RWPE1 (cell line): ENCODE measurements at regions not wholly inside any gene's neighbourhood (a gene's known extent, or its start where the extent isn't known, plus 50 kb on each side); places are given as distances from the start of the nearest gene placed in this dataset.

Experiments used
- CTCF ChIA-PET: fragments of 350-600 bp; sonication (Branson Sonifier 250); formaldehyde crosslinking; extraction: SDS; loops from one replicate; lab custom pipeline; 2021; lab: Yijun Ruan, JAX
- POLR2A ChIA-PET: fragments of 400-600 bp; formaldehyde crosslinking; extraction: SDS; loops from one replicate; lab custom pipeline; 2020; ENCODE audit warnings: antibody characterized with exemption; ENCODE audit not compliant: low non-redundant PET; lab: Yijun Ruan, JAX
- DNase-seq: peaks from one replicate; pipeline ENCODE4 v3.0.0; 2012; ENCODE audit warnings: low spot score
- H3K27ac ChIP-seq: fragments of 450-650 bp; 2 replicates; pipeline ENCODE4 v1.5.1; 2017
- TF ChIP-seq, protein P1 (sequence below): fragments of 450-650 bp; conservative IDR thresholded peaks from 2 replicates; pipeline ENCODE4 v1.5.1; 2017; ENCODE audit warnings: low read depth, mild to moderate bottlenecking

DNA sequence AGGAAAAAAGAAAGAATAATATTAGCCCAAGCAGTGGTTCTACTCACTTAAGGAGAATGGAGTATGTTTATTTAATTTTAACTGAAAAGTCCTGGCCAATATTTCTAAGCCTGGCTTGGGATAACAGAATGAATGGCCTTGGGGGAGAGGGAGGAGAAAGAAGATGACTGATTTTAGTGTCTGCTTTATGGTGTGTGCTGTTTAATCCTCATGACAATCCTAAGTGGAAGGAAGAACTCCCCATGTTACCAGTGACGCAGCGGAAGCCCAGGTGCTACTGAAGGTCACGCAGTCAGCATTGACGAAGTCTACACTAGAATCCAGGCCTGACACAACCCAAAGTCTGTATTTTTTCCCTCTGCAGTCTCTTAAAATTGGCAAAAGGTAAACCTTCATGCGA lies 50.5 kb downstream of the PALM2AKAP2 start:
- TF ChIP-seq, protein P1, sequence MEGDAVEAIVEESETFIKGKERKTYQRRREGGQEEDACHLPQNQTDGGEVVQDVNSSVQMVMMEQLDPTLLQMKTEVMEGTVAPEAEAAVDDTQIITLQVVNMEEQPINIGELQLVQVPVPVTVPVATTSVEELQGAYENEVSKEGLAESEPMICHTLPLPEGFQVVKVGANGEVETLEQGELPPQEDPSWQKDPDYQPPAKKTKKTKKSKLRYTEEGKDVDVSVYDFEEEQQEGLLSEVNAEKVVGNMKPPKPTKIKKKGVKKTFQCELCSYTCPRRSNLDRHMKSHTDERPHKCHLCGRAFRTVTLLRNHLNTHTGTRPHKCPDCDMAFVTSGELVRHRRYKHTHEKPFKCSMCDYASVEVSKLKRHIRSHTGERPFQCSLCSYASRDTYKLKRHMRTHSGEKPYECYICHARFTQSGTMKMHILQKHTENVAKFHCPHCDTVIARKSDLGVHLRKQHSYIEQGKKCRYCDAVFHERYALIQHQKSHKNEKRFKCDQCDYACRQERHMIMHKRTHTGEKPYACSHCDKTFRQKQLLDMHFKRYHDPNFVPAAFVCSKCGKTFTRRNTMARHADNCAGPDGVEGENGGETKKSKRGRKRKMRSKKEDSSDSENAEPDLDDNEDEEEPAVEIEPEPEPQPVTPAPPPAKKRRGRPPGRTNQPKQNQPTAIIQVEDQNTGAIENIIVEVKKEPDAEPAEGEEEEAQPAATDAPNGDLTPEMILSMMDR: no peak
- POLR2A ChIA-PET: no interaction called here
- CTCF ChIA-PET: no interaction called here
- DNase-seq: no peak
- H3K27ac ChIP-seq: no peak overlapping the region

DNA sequence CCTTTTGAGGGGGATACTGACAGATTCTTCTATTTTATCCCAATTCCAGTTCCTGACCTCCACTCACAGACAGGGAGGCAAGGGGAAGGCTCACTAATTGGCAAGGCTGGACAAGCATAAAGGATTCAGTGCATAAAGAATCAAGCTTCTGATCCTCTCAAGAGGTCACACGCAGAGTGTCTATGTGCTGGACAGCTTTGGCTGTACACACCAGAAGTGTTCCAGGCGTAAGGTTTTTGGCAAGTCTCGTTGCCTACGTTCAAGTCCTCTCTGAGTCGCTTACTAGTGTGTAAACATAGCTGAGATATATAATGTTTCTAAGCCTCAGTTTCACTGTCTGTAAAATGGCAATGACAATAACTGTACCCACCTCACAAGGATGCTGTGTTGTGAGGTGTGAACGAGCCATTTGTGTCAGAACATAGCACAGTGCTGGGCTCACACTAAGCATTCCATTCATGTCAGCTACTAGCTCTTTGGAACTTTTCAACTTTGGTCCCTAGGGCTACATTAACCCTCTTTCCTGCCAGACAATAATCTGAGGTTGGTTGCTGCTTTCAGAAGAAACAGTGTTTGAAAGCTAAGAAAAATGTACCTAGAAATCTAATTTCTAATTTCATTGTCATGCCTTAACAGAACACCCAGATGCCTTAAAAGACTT lies 52.1 kb downstream of the PALM2AKAP2 start:
- POLR2A ChIA-PET: no interaction called here
- DNase-seq: no peak
- TF ChIP-seq, protein P1: no peak
- CTCF ChIA-PET: interaction anchor here (0.5 to 0.6 kb wide), 4 partner anchors 12 to 258 kb away, joined by 3 to 6 read pairs (median 3); no protein-coding TSS in a partner anchor
- H3K27ac ChIP-seq: no peak overlapping the region

DNA sequence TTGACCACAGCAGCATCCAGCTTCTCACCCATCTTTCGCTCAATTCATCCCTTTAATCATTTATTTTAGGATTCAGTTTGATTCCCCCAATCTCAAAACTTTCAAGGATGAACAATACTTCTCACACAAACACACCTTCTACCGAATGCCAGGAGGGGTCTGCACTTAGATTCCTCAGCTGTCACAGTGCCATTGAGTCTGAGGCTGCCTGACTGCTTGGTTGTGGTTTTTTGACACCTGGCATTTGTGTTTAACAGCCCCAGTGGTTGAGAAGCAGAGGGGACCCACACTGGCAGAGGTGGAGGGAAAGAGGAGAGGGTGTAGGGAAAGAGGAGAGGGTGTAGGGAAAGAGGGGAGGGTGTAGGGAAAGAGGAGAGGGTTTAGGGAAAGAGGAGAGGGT lies 54.9 kb downstream of the PALM2AKAP2 start:
- ChIA-PET CTCF (no interaction called here), POLR2A (no interaction called here)
- TF ChIP-seq, protein P1: no peak
- no peak for DNase-seq
- H3K27ac ChIP-seq: no peak overlapping the region

DNA sequence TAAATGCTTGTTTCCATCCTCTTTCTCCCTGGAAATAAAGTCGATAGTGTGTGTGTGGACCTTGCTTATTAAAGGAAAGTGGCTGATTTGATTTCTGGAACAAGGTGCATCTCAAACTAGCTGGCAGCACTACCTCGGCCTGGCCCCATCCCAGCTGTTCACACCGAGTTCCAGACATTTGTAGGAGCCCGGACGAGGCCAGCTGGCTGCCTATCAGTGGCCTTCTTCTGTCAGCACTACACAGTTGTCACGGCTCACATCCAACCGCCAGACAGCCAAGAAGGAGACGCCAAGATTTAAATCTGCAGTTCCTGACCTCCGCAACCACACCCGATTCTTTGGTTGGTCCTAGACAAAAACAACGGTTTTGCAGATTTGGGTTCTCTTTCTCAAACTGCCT lies 63.6 kb downstream of the PALM2AKAP2 start:
- TF ChIP-seq, protein P1: no peak
- CTCF ChIA-PET: interaction anchor here (0.6 to 0.7 kb wide), 2 partner anchors 11 to 60 kb away, joined by 3 to 4 read pairs; no protein-coding TSS in a partner anchor
- DNase-seq: no peak
- H3K27ac ChIP-seq: no peak overlapping the region
- POLR2A ChIA-PET: no interaction called here

DNA sequence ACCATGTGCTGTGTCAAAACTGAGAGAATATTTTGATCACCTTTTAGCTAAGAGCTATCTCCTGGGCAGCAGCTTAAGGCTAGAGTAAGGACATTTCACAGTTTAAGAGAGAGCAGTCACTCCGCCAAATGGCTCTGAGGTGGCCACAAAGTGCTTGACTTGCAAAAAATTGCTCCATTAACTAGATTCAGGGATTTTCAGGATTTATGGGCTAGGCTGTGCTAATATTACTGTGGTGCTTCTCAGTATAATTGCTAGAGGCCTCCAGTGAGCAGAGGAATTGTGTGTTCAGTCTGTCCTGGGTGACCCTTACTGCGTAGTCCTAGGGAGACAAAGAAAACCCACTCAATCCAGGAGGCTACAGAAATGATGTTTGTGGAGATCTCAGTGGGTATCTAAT lies 65.2 kb downstream of the PALM2AKAP2 start:
- H3K27ac ChIP-seq: no peak overlapping the region
- CTCF ChIA-PET: interaction anchor here (0.6 to 0.9 kb wide), 2 partner anchors 58 to 779 kb away, joined by 3 to 5 read pairs; no protein-coding TSS in a partner anchor
- POLR2A ChIA-PET: no interaction called here
- TF ChIP-seq, protein P1: no peak
- no peak for DNase-seq

DNA sequence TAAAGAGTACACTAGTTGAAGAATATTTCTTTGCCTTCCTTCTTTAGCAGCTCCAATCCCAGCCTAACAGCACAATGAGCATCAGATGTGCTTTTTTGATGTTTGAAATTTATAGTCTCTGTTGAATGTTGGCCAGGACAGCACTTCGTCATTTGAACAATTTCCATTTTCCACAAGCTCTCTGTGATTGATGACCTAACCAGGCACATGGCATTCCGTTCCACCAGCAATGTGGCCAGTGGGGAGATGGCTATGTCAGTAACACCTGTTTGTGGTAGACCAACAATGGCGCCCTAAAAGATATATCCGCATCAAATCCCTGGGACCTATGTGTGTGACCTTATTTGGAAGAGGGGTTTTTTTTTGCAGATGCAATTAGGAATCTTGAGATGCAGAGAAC lies 66.8 kb downstream of the PALM2AKAP2 start:
- H3K27ac ChIP-seq: no peak overlapping the region
- ChIA-PET CTCF (interaction anchor here (0.6 kb wide), 1 partner anchor 138 kb away, joined by 3 read pairs; no protein-coding TSS in a partner anchor), POLR2A (no interaction called here)
- TF ChIP-seq, protein P1: no peak
- no peak for DNase-seq
